ENCODE measurements at regions not wholly inside any gene's neighbourhood (a gene's known extent, or its start where the extent isn't known, plus 50 kb on each side); places are given as distances from the start of the nearest gene placed in this dataset.

DNA sequence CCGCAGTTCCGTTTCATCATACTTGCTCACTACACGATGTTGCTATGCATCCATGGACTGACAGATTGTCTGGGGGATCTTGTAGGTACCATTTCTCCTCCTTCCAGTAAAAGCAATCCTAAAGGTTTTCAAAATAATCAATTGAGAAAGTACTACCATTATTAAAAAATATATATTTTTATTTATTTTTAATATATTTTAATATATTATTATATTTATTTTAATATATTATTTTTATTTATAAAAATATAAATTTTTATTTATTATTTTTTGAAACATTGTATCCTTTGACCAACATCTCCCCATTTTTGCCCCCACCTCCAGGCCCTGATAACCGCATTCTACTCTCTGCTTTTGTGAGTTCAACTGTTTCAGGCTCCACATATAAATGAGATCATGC lies 237.6 kb upstream of the IRX4 start:
- in situ Hi-C loops (cut with HindIII; ENCODE audit: low pct_ligation_motif_present, low pct_unique_long_range_greater_than_20kb, low sequenced_read_pairs) = no loop called here
- no peak for DNase-seq

DNA sequence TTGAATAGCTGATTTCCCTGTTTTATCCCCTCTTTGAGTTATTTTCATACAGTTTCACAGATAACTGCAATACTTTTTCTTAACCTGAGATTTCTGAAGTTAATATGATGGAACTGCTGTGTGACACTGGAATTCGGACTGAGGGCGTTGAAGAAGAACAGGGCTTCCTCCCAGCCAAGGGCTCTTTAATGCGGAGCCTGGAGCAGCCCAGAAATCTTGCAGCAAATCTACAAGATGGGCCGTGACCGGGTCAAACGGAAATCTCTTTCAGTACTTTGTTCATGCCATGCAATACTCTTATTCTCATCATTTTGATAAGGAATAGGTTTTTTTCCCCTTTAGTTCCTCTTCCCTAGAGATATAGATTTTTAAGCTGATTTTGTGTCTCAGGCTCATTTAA lies 236.8 kb upstream of the IRX4 start:
- DNase-seq = no peak
- in situ Hi-C loops (cut with HindIII; ENCODE audit: low pct_ligation_motif_present, low pct_unique_long_range_greater_than_20kb, low sequenced_read_pairs) = no loop called here

DNA sequence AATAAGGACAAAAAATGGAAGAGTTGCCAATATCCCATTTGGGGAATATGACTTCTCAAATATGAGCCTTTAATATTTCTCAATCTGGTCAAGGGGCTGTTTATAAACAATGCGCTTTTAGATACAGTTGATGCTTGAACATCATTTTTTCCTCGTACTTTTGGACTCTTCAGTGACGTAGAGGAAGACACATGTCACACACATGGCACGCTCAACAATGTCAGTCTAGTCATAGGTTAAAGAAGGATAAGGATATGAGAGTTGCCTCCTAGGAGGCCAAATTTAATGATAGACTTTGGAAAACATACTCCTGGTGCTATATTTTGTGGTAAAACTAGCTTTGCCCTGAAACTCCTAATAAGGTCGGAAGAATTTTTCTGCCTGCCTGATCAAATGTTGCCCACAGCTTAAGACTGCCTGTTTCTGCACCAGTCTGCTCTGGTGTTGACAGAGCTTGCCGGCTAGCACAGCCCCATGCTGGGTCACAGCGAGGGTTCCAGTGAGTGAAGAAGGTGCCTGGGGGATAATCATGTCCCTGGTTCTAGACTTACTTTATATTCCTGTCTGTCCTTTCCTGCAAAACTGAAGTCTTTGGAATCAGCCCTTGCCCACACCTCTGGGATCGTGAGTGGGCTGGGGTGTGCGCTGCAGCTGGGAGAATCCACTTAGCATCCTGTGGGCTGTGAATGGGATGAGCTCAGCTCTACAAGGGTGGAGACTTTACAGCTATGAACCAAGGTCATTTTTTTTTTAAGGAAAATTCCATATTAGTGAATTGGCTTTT lies 230.8 kb upstream of the IRX4 start:
- in situ Hi-C loops (cut with HindIII; ENCODE audit: low pct_ligation_motif_present, low pct_unique_long_range_greater_than_20kb, low sequenced_read_pairs) = no loop called here
- DNase-seq = no peak

DNA sequence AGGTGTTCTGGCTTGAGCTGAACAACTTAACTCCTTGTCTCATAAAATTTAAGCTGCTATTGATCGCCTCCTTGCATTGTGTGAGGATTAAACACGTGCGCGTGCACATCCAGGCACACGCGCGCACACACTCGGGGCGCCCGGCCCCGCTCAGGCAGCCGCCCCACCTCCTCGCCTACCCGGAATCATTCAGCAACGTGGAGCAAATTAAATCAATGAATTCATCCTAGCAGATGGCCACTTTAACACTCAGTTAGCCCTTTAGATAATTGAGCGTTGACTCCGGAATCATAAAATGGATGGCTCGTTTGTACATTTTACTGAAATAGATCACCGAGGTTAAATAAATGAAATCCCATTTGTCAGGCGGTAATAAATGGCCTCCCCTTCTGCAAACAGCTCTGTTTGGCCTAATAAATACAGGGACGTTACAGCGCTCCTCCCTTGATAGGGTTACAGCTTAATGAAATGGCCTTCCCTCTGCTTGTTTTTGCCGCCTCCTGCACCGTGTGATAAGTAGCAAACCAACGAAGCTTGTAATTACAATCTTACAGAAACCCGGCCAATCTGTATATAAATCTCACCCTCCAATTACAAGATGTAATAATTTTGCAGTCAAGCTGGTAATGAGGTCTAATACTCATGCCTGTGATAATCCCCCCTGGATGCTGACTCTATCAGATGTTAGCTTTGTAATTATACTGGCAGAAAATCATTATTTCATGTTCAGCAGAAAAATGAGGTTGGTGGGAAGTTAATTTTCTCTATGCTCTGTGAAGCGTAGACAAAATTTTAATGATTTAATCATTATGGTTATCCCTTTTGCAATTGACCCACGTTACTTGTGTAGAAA lies 229.7 kb upstream of the IRX4 start:
- in situ Hi-C loops (cut with HindIII; ENCODE audit: low pct_ligation_motif_present, low pct_unique_long_range_greater_than_20kb, low sequenced_read_pairs) = no loop called here

DNA sequence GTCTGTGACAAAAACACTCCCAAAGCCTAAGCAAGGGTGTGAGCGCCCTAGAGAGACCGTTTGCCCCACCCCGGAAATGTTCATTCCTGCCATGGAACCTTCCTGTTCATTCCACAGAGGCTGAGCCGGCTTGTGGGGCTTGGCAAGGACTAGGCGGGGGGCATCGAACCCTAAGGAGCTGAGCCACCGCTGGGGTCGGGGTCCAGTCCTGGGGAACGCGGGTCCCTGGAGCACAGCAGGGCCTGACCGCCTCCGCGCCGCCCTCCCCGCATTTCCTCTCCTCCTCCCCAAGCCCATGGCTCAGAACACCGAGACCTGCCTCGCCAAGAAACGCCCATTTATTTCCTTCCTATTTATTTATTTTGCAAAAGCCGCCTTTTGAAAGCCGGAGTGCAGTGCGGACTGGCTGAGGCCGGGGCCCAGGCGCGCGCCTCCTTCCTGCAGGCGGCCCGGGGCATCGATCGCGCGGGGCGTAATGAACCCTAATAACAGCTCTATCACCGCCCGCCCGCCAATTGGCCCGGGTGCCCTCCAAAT lies 228.9 kb upstream of the IRX4 start:
- in situ Hi-C loops (cut with HindIII; ENCODE audit: low pct_ligation_motif_present, low pct_unique_long_range_greater_than_20kb, low sequenced_read_pairs) = no loop called here
- no peak for DNase-seq

More for the DNA sequence above, 229.7 kb upstream of the IRX4 start:
- DNase-seq = no peak

DNA sequence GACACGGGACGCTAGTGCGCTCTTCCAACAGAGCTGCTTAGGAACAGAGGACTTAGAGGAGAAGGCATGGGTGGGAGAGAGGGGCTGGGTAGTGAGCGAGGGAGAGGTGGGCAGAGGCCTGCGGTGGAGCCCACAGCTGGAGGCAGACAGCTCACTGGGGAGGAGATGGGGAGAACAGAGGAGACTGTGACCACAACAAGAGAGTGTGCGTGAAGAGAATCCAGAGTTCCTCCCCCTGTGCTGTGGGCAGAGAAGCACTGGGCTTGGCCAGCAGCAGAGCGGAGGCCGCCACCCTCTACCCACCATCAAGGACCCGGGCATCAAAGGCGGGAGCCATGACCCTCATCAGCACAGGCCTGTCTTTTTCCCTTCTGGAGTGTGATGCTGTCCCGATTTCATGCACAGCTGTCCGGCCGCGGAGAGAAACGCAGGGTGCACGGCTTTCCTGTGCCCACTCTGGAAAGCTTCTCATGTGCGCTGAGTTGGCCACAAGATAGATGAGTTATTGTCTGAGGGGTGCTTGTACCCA lies 228.3 kb upstream of the IRX4 start:
- no peak for DNase-seq
- in situ Hi-C loops (cut with HindIII; ENCODE audit: low pct_ligation_motif_present, low pct_unique_long_range_greater_than_20kb, low sequenced_read_pairs) = no loop called here

DNA sequence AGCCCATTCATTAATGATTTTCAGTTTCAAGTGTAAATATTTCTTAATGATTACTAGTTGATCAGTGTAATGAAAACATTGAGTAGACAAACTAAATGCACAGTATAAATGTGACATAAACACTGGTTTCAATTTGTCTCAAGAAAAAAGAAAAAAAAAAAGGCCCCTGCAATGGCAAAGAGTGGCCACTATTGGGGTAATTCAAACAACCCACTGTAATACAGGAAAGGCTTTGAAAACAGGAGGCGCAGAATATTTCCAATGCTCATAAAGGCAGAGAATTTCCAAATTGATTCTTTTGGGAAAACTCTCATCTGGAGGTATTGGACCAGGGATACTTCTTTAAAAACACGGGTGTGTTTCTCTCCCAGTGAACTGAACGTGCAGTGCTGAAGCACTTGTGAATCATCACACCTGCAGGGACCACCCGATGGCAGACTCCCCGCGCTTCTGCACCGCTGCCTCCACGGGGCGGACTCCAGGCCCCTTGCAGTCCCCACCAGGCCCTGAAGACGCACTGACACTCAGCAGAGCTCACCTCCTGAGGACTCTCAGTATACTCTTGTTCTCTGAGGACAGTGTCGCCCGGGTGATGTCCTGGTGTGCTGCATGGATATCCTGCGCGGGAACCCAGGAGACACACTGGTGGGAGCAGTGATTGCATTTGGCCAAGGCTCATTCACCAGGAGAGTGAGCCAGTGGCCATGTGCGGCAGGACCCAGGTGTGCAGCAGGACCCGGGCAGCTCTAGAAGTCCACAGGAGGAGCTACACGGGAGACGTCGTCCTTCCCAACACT lies 227.6 kb upstream of the IRX4 start:
- no peak for DNase-seq
- in situ Hi-C loops (cut with HindIII; ENCODE audit: low pct_ligation_motif_present, low pct_unique_long_range_greater_than_20kb, low sequenced_read_pairs) = no loop called here

DNA sequence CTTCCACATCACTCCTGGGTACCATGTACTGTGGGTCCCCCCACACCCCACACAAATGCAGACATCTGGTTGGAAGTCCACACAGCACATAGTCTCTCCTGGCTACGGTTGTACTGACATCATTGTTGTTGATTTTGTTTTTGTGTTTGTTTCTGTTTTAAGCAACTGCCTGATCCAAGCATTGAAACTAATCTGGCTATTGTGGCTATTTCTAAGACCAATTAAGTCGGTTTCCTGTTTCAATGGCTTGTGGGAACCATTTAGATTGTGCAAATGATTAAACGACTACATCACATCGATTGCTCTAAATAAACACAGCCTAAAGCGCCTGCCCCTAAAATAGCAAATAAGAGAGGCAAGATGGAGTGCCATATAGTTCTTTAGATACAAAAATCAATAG lies 226.8 kb upstream of the IRX4 start:
- DNase-seq = no peak
- in situ Hi-C loops (cut with HindIII; ENCODE audit: low pct_ligation_motif_present, low pct_unique_long_range_greater_than_20kb, low sequenced_read_pairs) = no loop called here

DNA sequence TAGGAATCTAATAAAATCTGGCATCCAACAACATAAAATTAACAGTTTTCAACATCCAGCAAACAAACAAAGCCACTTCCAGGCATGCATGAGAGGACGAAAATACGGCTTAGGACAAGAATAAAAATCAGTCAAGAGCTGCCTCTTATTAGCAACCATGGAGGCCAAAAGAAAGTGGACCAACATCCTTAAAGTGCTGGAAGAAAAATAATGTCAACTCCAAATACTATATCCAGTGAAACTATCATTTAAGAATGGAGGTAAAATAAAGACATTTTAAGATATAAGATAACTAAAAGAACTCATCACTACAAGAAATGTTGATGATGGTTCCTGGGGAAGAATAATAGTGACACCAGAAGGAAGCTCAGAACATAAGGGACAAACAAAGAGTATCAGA lies 224.0 kb upstream of the IRX4 start:
- no peak for DNase-seq
- in situ Hi-C loops (cut with HindIII; ENCODE audit: low pct_ligation_motif_present, low pct_unique_long_range_greater_than_20kb, low sequenced_read_pairs) = no loop called here

DNA sequence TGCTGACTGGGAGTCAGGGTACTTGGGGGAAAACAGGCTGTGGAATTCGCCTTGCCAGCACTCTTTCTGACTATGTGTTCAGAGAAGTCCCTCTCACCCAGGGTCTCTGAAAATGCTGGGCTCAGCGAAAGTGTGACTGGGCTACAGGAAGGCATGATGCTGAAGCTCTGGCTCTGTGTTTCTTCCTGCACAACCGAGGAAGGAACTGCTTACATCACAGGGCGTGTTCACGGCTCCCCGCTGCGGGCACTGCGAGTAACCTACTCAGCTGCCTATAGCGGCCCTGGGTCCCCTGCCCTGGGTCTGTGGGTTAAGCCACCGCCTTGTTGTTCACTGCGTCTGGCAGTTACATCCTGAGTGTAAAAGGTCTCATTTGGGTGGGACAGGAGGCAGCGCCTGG lies 222.4 kb upstream of the IRX4 start:
- in situ Hi-C loops (cut with HindIII; ENCODE audit: low pct_ligation_motif_present, low pct_unique_long_range_greater_than_20kb, low sequenced_read_pairs) = no loop called here
- no peak for DNase-seq

DNA sequence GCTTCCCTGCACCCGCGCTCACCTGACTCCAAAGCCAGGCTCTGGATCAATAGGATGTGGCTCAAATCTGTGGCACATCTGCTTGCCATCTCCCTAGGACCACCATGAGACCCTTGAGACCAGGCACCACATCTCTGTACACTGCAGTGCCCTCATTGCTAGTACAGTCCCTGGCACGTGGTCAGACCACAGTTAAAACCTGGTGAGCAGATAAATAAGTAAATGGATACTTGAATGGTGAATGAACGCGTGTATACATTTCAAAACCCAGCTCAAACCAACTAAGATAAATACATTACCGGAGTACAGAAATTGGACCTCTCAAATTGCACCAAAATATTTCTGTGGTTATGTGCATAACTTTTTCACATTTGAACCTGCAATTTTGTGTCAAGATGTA lies 221.2 kb upstream of the IRX4 start:
- in situ Hi-C loops (cut with HindIII; ENCODE audit: low pct_ligation_motif_present, low pct_unique_long_range_greater_than_20kb, low sequenced_read_pairs) = no loop called here
- no peak for DNase-seq

DNA sequence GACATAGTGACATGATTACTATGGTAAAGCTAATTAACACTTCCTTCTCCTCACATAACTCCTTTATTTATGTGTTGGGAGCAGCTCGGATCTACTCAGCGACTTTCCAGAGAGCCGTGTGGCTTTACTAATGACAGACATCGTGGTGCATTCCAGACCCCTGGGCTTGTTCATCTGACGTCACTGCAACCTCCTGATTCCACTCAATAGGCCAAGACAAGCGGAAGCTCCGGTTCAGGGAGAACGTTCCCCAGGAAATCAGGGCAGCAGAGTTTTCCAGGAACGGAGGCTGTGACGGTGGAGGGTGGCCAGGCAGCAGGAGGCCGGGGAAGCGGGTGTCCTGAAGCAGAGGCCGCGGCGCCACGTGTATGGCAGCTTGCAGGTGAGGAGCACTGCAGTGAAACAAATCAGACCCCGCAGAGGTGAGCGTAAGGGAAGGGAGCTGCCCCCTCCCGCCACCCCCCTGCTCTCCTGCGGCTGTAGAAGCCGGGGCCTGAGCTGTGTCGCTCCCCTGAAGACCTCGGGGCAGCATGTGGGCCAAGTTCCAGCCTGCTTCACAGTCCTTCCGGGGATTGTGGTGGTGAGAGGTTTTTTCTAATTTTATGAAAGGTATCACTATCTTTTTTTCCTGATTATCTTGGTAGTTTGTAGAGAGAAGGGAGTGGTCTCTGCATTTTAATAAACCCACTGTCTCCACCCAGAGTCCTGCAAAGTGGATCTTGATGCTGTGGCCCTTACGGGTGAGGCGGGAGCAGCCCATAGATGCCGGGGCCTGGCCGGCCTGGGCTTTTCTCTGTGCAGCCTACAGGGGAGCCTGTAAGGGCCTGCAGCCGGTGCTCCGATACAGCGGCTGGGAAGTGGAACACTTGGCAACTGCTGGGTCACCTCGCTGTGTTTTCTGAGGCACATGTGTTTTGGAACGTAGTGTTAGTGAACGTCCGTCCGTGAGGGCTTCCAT lies 220.4 kb upstream of the IRX4 start:
- in situ Hi-C loops (cut with HindIII; ENCODE audit: low pct_ligation_motif_present, low pct_unique_long_range_greater_than_20kb, low sequenced_read_pairs) = no loop called here
- no peak for DNase-seq

DNA sequence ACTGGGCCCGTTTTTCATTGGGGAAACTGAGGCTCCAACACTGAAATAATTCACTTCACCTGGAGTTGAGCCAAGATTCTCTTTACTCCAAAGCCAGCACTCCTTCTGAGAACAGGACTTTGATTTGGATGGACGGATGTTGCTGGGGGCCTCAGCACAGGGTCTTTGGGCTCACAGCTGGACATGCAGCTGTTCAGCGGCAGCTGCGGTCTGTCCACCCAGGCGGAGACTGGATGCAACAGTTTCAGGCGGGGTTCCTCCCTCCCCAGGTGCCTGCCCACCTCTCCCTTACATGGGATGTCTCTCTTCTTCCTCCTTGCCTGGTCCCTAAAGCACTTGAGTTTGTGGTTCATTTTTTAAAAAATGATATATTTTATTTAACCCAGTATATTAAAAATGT lies 219.0 kb upstream of the IRX4 start:
- in situ Hi-C loops (cut with HindIII; ENCODE audit: low pct_ligation_motif_present, low pct_unique_long_range_greater_than_20kb, low sequenced_read_pairs) = no loop called here
- no peak for DNase-seq

DNA sequence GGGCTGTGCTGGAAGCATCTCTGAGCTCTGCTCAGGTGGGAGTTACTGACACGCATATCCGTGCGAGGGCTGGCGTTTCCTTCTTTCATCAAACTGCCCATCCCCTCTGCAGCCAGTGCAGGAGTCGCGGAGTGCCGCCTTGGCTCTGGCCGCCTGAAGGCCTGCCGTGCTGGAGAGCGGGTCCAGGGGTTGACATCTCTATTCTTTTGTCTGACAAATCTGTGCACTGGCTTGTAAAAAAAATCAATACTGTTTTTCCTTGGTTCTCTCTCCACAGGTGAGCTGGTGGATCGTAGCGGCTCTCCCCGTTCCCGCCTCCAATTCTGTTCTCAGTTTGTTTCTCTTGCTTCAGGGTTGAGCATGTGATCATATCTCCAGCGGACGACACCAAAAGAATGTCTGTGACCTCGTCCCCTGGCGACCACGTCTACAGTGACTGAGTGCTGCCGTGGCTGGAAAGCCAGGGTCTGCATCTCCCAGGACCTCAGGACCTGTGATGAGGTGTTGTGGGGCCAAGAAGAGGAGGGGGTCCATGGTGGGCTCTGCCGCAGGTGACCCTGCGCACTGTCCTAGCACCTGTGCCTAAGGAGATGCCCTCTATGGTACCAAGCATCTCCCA lies 214.3 kb upstream of the IRX4 start:
- in situ Hi-C loops (cut with HindIII; ENCODE audit: low pct_ligation_motif_present, low pct_unique_long_range_greater_than_20kb, low sequenced_read_pairs) = no loop called here
- no peak for DNase-seq

DNA sequence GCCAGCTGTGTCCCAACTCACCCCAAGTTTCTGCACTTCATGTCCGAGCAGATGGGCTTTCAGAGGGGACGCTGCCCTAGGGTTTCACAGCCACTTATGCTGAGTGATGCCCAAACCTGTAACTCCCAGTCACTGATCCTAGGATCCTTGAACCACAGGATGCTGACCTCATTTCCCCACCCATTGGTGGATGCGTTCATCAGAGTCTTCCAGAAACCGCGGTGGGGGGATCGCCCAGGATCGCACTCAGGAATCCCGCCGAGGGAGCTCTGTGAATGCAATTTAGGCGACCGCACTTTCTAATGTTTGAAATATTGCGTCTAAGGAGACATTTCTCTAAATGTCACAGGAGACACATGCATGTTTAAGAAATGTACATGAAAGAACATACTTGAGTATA lies 212.3 kb upstream of the IRX4 start:
- in situ Hi-C loops (cut with HindIII; ENCODE audit: low pct_ligation_motif_present, low pct_unique_long_range_greater_than_20kb, low sequenced_read_pairs) = no loop called here
- no peak for DNase-seq

DNA sequence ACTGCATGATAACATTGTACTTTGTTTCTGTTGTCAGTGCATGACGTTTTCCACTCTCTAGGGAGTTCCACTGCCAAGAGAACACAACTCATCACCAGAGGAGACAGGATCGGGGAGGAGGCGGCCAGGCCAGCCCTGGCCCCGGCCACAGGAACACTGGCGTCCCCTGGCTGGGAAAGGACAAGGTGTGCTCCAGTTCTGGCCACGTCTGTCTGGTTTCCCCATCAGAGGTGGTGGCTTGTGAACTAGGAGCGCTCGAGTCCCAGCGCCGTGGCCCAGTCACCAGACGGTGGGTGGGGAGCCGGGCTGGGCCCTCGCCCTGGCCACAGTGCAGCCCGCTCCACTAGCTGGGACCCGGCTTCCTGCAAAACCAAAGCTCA lies 211.9 kb upstream of the IRX4 start:
- in situ Hi-C loops (cut with HindIII; ENCODE audit: low pct_ligation_motif_present, low pct_unique_long_range_greater_than_20kb, low sequenced_read_pairs) = no loop called here
- DNase-seq = no peak

DNA sequence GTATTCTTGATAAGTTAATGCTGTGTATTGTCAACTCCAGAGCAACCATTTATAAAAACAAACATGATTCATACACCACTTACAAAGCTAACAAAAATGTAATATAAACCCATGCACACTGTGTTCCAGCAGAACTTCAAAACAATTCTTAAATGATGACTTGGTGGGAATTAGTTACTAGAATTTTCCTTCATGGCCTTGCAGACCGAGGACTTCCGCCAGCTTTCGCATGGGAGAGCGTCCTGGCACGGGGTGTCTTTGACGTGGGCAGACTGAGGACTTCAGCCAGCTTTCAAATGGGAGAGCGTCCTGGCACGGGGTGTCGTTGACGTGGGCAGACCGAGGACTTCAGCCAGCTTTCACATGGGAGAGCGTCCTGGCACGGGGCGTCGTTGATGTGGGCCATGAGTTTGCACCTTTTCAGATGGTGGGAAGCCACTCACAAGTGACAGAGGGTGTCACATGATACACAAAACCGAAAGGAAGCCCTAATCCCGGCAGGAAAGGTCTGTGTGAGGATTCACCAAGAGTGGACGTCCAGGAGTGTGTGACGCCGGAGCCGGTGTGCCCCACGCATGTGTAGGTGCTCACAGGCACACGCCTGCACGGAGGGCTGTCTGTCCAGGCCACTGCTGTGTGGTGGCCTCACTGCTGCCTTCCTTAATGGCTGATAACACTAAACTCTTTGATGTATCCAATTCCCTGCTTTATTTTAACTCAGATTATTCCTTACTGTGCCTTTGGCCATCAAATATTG lies 211.3 kb upstream of the IRX4 start:
- DNase-seq = no peak
- in situ Hi-C loops (cut with HindIII; ENCODE audit: low pct_ligation_motif_present, low pct_unique_long_range_greater_than_20kb, low sequenced_read_pairs) = no loop called here
